Fibroblast of villous mesenchyme (primary cell): ENCODE measurements at regions not wholly inside any gene's neighbourhood (a gene's known extent, or its start where the extent isn't known, plus 50 kb on each side); places are given as distances from the start of the nearest gene placed in this dataset.

Source experiments
- DNase-seq: peaks from one replicate; pipeline ENCODE4 v3.0.0-alpha.2; 2010; ENCODE audit warnings: low read depth
- H3K4me3 ChIP-seq: 2 replicates; pipeline ENCODE4 v1.5.1; 2011; ENCODE audit warnings: low read depth, mild to moderate bottlenecking, low read length
- CTCF ChIP-seq: IDR thresholded peaks from 2 replicates; pipeline ENCODE4 v1.5.1; 2012; ENCODE audit warnings: low read depth, mild to moderate bottlenecking, low read length; ENCODE audit not compliant: insufficient read depth

- H3K4me3 ChIP-seq, result no peak overlapping the region
- DNase-seq, result no peak
- no peak for TF ChIP-seq CTCF
Observed at GRCh38 chr13:44170731-44171130, 202.9 kb upstream of the SERP2 start.

- no peak overlapping the region for H3K4me3 ChIP-seq
- no peak for TF ChIP-seq CTCF
- no peak for DNase-seq
Observed at GRCh38 chr13:44171156-44171555, 202.5 kb upstream of the SERP2 start.

- no peak overlapping the region for H3K4me3 ChIP-seq
- no peak for TF ChIP-seq CTCF
- DNase-seq, result no peak
Observed at GRCh38 chr13:44171861-44172260, 201.8 kb upstream of the SERP2 start.

GRCh38 chr13:44172281-44172810 lies 201.3 kb upstream of the SERP2 start:
- H3K4me3 ChIP-seq, result no peak overlapping the region
- TF ChIP-seq CTCF, result no peak
- no peak for DNase-seq

- DNase-seq, result peak; percentile 75
- no peak overlapping the region for H3K4me3 ChIP-seq
Observed at GRCh38 chr13:44174769-44175425, 198.7 kb upstream of the SERP2 start.

GRCh38 chr13:44176173-44176572 lies 197.5 kb upstream of the SERP2 start:
- TF ChIP-seq CTCF, result no peak
- DNase-seq, result no peak
- no peak overlapping the region for H3K4me3 ChIP-seq

More at GRCh38 chr13:44174769-44175425, 198.7 kb upstream of the SERP2 start:
- TF ChIP-seq CTCF, result no peak

GRCh38 chr13:44180876-44181536 lies 192.6 kb upstream of the SERP2 start:
- TF ChIP-seq CTCF, result no peak
- DNase-seq, result no peak

More at GRCh38 chr13:44180876-44181536, 192.6 kb upstream of the SERP2 start:
- H3K4me3 ChIP-seq, result no peak overlapping the region
